H9 (cell line): ENCODE measurements at regions not wholly inside any gene's neighbourhood (a gene's known extent, or its start where the extent isn't known, plus 50 kb on each side); places are given as distances from the start of the nearest gene placed in this dataset.

ENCODE experiments used
- DNase-seq: peaks from one replicate; pipeline ENCODE4 v3.0.0-alpha.2; 2017
- H2AFZ ChIP-seq: one replicate; pipeline ENCODE4 v1.6.1; 2013; ENCODE audit warnings: mild to moderate bottlenecking, low read length, control low read depth, moderate library complexity
- H2AK5ac ChIP-seq: 2 replicates; pipeline ENCODE4 v1.6.1; 2013; ENCODE audit warnings: low read length, control low read depth, mixed read lengths; ENCODE audit not compliant: insufficient read length
- H2BK120ac ChIP-seq: one replicate; pipeline ENCODE4 v1.6.1; 2013; ENCODE audit warnings: low read depth, mild to moderate bottlenecking, low read length, control low read depth, inconsistent platforms; ENCODE audit not compliant: poor library complexity, severe bottlenecking
- H2BK12ac ChIP-seq: 2 replicates; pipeline ENCODE4 v1.6.1; 2013; ENCODE audit warnings: low read length, control low read depth, mixed read lengths, low read depth; ENCODE audit not compliant: insufficient read length
- H2BK15ac ChIP-seq: 2 replicates; pipeline ENCODE4 v1.6.1; 2013; ENCODE audit warnings: low read depth, low read length, control low read depth
- H2BK20ac ChIP-seq: one replicate; pipeline ENCODE4 v1.6.1; 2013; ENCODE audit warnings: low read depth, mild to moderate bottlenecking, low read length, control low read depth, inconsistent platforms; ENCODE audit not compliant: poor library complexity, severe bottlenecking
- H2BK5ac ChIP-seq: 2 replicates; pipeline ENCODE4 v1.6.1; 2013; ENCODE audit warnings: low read length, control low read depth, mixed read lengths; ENCODE audit not compliant: insufficient read length
- H3K14ac ChIP-seq: 2 replicates; pipeline ENCODE4 v1.6.1; 2013; ENCODE audit warnings: low read length, control low read depth; ENCODE audit not compliant: insufficient read depth
- H3K18ac ChIP-seq: 2 replicates; pipeline ENCODE4 v1.6.1; 2013; ENCODE audit warnings: low read depth, mild to moderate bottlenecking, mixed read lengths, low read length, control low read depth; ENCODE audit not compliant: insufficient read length
- H3K23ac ChIP-seq: 2 replicates; pipeline ENCODE4 v1.6.1; 2013; ENCODE audit warnings: low read length, control low read depth, mixed read lengths, low read depth; ENCODE audit not compliant: insufficient read length
- H3K23me2 ChIP-seq: 2 replicates; pipeline ENCODE4 v1.6.1; 2013; ENCODE audit warnings: low read depth, mild to moderate bottlenecking, mixed read lengths, low read length, control low read depth; ENCODE audit not compliant: insufficient read length, poor library complexity, severe bottlenecking
- H3K27ac ChIP-seq: 2 replicates; pipeline ENCODE4 v1.5.1; 2013; ENCODE audit warnings: low read length, control low read depth, mixed read lengths, low read depth; ENCODE audit not compliant: insufficient read length
- H3K27me3 ChIP-seq: 2 replicates; pipeline ENCODE4 v1.6.1; 2013; ENCODE audit warnings: low read length, control low read depth, inconsistent platforms; ENCODE audit not compliant: insufficient read depth
- H3K4ac ChIP-seq: 2 replicates; pipeline ENCODE4 v1.6.1; 2013; ENCODE audit warnings: low read depth, mild to moderate bottlenecking, control low read depth, inconsistent platforms, low read length, moderate library complexity
- H3K4me1 ChIP-seq: 2 replicates; pipeline ENCODE4 v1.6.1; 2013; ENCODE audit warnings: low read length, control low read depth, inconsistent platforms; ENCODE audit not compliant: insufficient read depth
- H3K4me2 ChIP-seq: 2 replicates; pipeline ENCODE4 v1.6.1; 2013; ENCODE audit warnings: low read length, control low read depth, mixed read lengths; ENCODE audit not compliant: insufficient read length, insufficient read depth
- H3K56ac ChIP-seq: 2 replicates; pipeline ENCODE4 v1.6.1; 2013; ENCODE audit warnings: low read depth, mild to moderate bottlenecking, mixed read lengths, low read length, control low read depth; ENCODE audit not compliant: insufficient read length
- H3K79me1 ChIP-seq: 2 replicates; pipeline ENCODE4 v1.6.1; 2013; ENCODE audit warnings: low read depth, mild to moderate bottlenecking, moderate library complexity, low read length, control low read depth, inconsistent platforms; ENCODE audit not compliant: insufficient read depth, poor library complexity, severe bottlenecking
- H3K79me2 ChIP-seq: 2 replicates; pipeline ENCODE4 v1.6.1; 2013; ENCODE audit warnings: low read length, control low read depth, inconsistent platforms; ENCODE audit not compliant: insufficient read depth
- H3K9ac ChIP-seq: 2 replicates; pipeline ENCODE4 v1.6.1; 2013; ENCODE audit warnings: low read length, control low read depth, mixed read lengths; ENCODE audit not compliant: insufficient read length; ENCODE audit errors: extremely low read depth
- H3K9me3 ChIP-seq: one replicate; pipeline ENCODE4 v1.6.1; 2013; ENCODE audit warnings: low read depth, low read length, inconsistent platforms; ENCODE audit not compliant: control insufficient read depth
- H3T11ph ChIP-seq: one replicate; pipeline ENCODE4 v1.6.1; 2013; ENCODE audit warnings: mild to moderate bottlenecking, low read length, control low read depth, inconsistent platforms
- H4K20me1 ChIP-seq: one replicate; pipeline ENCODE4 v1.6.1; 2013; ENCODE audit not compliant: control insufficient read depth, insufficient read length, insufficient read depth
- H4K5ac ChIP-seq: 2 replicates; pipeline ENCODE4 v1.6.1; 2013; ENCODE audit warnings: low read depth, mild to moderate bottlenecking, mixed read lengths, low read length, control low read depth; ENCODE audit not compliant: insufficient read length
- H4K8ac ChIP-seq: replicated peaks from 2 replicates; pipeline ENCODE4 v1.6.1; 2013; ENCODE audit warnings: low read length, control low read depth, mixed read lengths, low read depth; ENCODE audit not compliant: insufficient read length
- H4K91ac ChIP-seq: 2 replicates; pipeline ENCODE4 v1.6.1; 2013; ENCODE audit warnings: low read depth, mild to moderate bottlenecking, moderate library complexity, mixed read lengths, low read length, control low read depth; ENCODE audit not compliant: insufficient read length
- H3K27ac Mint-ChIP-seq, 3 experiments: 2 replicates in 2 of 3; 3 replicates in 1 of 3; pipeline ENCODE4 v1.8.0; 2020 to 2021; ENCODE audit warnings: mixed read lengths in 3 of 3, mild to moderate bottlenecking in 1 of 3, moderate library complexity in 1 of 3
- H3K27me3 Mint-ChIP-seq: 2 replicates; pipeline ENCODE4 v1.8.0; 2021; ENCODE audit warnings: low read depth, mild to moderate bottlenecking, moderate library complexity, mixed read lengths
- H3K36me3 Mint-ChIP-seq, 3 experiments: 2 replicates in 2 of 3; 3 replicates in 1 of 3; pipeline ENCODE4 v1.8.0; 2020 to 2021; ENCODE audit warnings: low read depth in 3 of 3, mixed read lengths in 3 of 3; ENCODE audit not compliant: insufficient read depth in 1 of 3
- H3K4me1 Mint-ChIP-seq, 2 experiments: 2 replicates each; pipeline ENCODE4 v1.8.0; 2020; ENCODE audit warnings: mixed read lengths in 2 of 2
- H3K4me3 Mint-ChIP-seq, 2 experiments: 2 replicates in 1 of 2; 3 replicates in 1 of 2; pipeline ENCODE4 v1.8.0; 2020 to 2021; ENCODE audit warnings: mild to moderate bottlenecking in 2 of 2, mixed read lengths in 2 of 2, moderate library complexity in 1 of 2
- H3K9me3 Mint-ChIP-seq, 2 experiments: 2 replicates in 1 of 2; 3 replicates in 1 of 2; pipeline ENCODE4 v1.8.0; 2020; ENCODE audit warnings: mild to moderate bottlenecking in 2 of 2, mixed read lengths in 2 of 2, moderate library complexity in 1 of 2
- CTCF ChIP-seq: fragments of 200-600 bp; sonication (generic); conservative IDR thresholded peaks from 3 replicates; pipeline ENCODE4 v1.8.0; 2021; ENCODE audit warnings: antibody characterized with exemption, mild to moderate bottlenecking
- WGBS: extraction: QIAGEN DNeasy Blood & Tissue Kit; methylation state at CpG from one replicate; pipeline ENCODE4 v1.1.7; 2013; ENCODE audit warnings: missing lambda C conversion rate, low lambda C conversion rate, mixed read lengths; ENCODE audit not compliant: insufficient read length; ENCODE audit errors: extremely low coverage; 5-methylcytosine and 5-hydroxymethylcytosine counted together

- H3K9me3 Mint-ChIP-seq, result peaks cover 10 to 15% of the 10 kb centered on the region in 2 experiments
- Histone ChIP-seq H4K8ac (no peak overlapping the region), H3K79me2 (no peaks in the 10 kb centered on the region), H2BK20ac (no peak overlapping the region), H3K23me2 (no peaks in the 10 kb centered on the region), H2AFZ (no peak overlapping the region), H2BK5ac (no peak overlapping the region), H3T11ph (no peak overlapping the region), H2BK12ac (no peak overlapping the region), H2BK15ac (no peak overlapping the region), H3K4ac (no peak overlapping the region), H3K56ac (no peak overlapping the region), H3K9me3 (no peaks in the 10 kb centered on the region), H3K27me3 (no peaks in the 10 kb centered on the region), H2AK5ac (no peak overlapping the region), H3K4me2 (no peak overlapping the region), H4K91ac (no peak overlapping the region), H3K9ac (no peak overlapping the region), H3K27ac (no peak overlapping the region), H3K14ac (no peak overlapping the region), H3K4me1 (no peaks in the 10 kb centered on the region), H4K5ac (no peak overlapping the region), H4K20me1 (no peaks in the 10 kb centered on the region), H2BK120ac (no peak overlapping the region), H3K79me1 (no peaks in the 10 kb centered on the region), H3K18ac (no peak overlapping the region), H3K23ac (no peak overlapping the region)
- DNase-seq, result no peak
- no peaks in the 10 kb centered on the region; the same call in 1 of the 2 replicates for H3K27me3 Mint-ChIP-seq
- H3K27ac Mint-ChIP-seq, result no peak overlapping the region
- peaks cover 4 to 16% (median 7%) of the 10 kb centered on the region in 3 experiments for H3K36me3 Mint-ChIP-seq
- no peak for TF ChIP-seq CTCF
- peaks cover 14 to 29% of the 10 kb centered on the region in 2 experiments for H3K4me1 Mint-ChIP-seq
- no peak overlapping the region for H3K4me3 Mint-ChIP-seq
- no CpG with 5 or more reads among the region's 7 CpGs for WGBS
These were observed 191.3 kb upstream of the ARG1 start for GRCh38 chr6:131381709-131382093.
